CD14-positive monocyte (primary cell): ENCODE measurements at regions not wholly inside any gene's neighbourhood (a gene's known extent, or its start where the extent isn't known, plus 50 kb on each side); places are given as distances from the start of the nearest gene placed in this dataset.

Source experiments
- DNase-seq, 3 donors: peaks; one replicate each; pipeline ENCODE4 v3.0.0-alpha.2; 2011 to 2022
- H2AFZ ChIP-seq: 2 replicates; pipeline ENCODE4 v1.6.0; 2012; ENCODE audit warnings: mild to moderate bottlenecking, low read depth, low read length, inconsistent platforms; ENCODE audit not compliant: insufficient read depth, poor library complexity, severe bottlenecking
- H3K27ac ChIP-seq, 2 donors: 1 replicate in 1 of 2; 2 replicates in 1 of 2; pipeline ENCODE4 v1.5.1; 2012 to 2013; ENCODE audit warnings: low read length in 2 of 2, control low read depth in 1 of 2, inconsistent platforms in 1 of 2, low read depth in 1 of 2, mild to moderate bottlenecking in 1 of 2
- H3K27me3 ChIP-seq, 2 donors: one replicate each; pipeline versions ENCODE4 v1.6.0 to v1.6.1; 2011 to 2013; ENCODE audit warnings: low read length in 2 of 2; ENCODE audit not compliant: control insufficient read depth in 2 of 2, insufficient read depth in 2 of 2
- H3K36me3 ChIP-seq, 2 donors: replicated peaks in 1 of 2; 1 replicate in 1 of 2; 2 replicates in 1 of 2; pipeline versions ENCODE4 v1.5.1 to v1.6.1; 2012 to 2013; ENCODE audit warnings: low read length in 2 of 2, control low read depth in 1 of 2, inconsistent platforms in 1 of 2, mild to moderate bottlenecking in 1 of 2; ENCODE audit not compliant: insufficient read depth in 2 of 2, control insufficient read depth in 1 of 2
- H3K4me1 ChIP-seq, 2 donors: 1 replicate in 1 of 2; 2 replicates in 1 of 2; pipeline versions ENCODE4 v1.5.1 to v1.6.1; 2012 to 2013; ENCODE audit warnings: low read length in 2 of 2, control low read depth in 1 of 2, inconsistent platforms in 1 of 2, mild to moderate bottlenecking in 1 of 2, moderate library complexity in 1 of 2; ENCODE audit not compliant: insufficient read depth in 2 of 2, control insufficient read depth in 1 of 2
- H3K4me2 ChIP-seq: replicated peaks from 2 replicates; pipeline ENCODE3; 2012; ENCODE audit warnings: low read length, moderate library complexity, mild to moderate bottlenecking; ENCODE audit not compliant: poor library complexity, severe bottlenecking; ENCODE audit errors: extremely low read depth
- H3K4me3 ChIP-seq, 3 experiments: fragments of 200-600 bp in 1 of 3; sonication (generic) in 1 of 3; replicated peaks in 1 of 3; 1 replicate in 2 of 3; 2 replicates in 1 of 3; pipeline ENCODE4 v1.5.1; 2011 to 2013; ENCODE audit warnings: low read length in 3 of 3, mild to moderate bottlenecking in 3 of 3, control low read depth in 2 of 3, low read depth in 2 of 3, inconsistent platforms in 1 of 3, moderate library complexity in 1 of 3
- H3K79me2 ChIP-seq: 2 replicates; pipeline ENCODE4 v1.6.0; 2012; ENCODE audit warnings: mild to moderate bottlenecking, control low read depth, inconsistent platforms, low read length, moderate library complexity; ENCODE audit not compliant: insufficient read depth
- H3K9ac ChIP-seq: 2 replicates; pipeline ENCODE4 v1.6.0; 2017; ENCODE audit warnings: low read length, mild to moderate bottlenecking; ENCODE audit not compliant: insufficient read depth, poor library complexity, severe bottlenecking
- H3K9me3 ChIP-seq, 2 donors: replicated peaks in 1 of 2; 1 replicate in 1 of 2; 2 replicates in 1 of 2; pipeline versions ENCODE4 v1.5.1 to v1.6.1; 2012 to 2013; ENCODE audit warnings: low read length in 2 of 2, control low read depth in 1 of 2; ENCODE audit not compliant: control insufficient read depth in 1 of 2, insufficient read depth in 1 of 2
- H4K20me1 ChIP-seq: 2 replicates; pipeline ENCODE4 v1.6.0; 2012; ENCODE audit warnings: mild to moderate bottlenecking, low read length, control low read depth, moderate library complexity; ENCODE audit not compliant: insufficient read depth
- H3K27ac Mint-ChIP-seq, 7 donors: one replicate each; pipeline ENCODE4 v1.8.0; 2020; ENCODE audit warnings: mild to moderate bottlenecking in 7 of 7, mixed read lengths in 7 of 7, moderate library complexity in 6 of 7, inconsistent platforms in 2 of 7
- H3K27me3 Mint-ChIP-seq, 3 donors: one replicate each; pipeline ENCODE4 v1.8.0; 2021 to 2022; ENCODE audit warnings: low read depth in 3 of 3, mild to moderate bottlenecking in 3 of 3, mixed read lengths in 3 of 3, moderate library complexity in 3 of 3, inconsistent platforms in 1 of 3
- H3K36me3 Mint-ChIP-seq, 2 donors: one replicate each; pipeline ENCODE4 v1.8.0; 2020; ENCODE audit warnings: mixed read lengths in 2 of 2, inconsistent platforms in 1 of 2, mild to moderate bottlenecking in 1 of 2
- H3K4me1 Mint-ChIP-seq: one replicate; pipeline ENCODE4 v1.8.0; 2020; ENCODE audit warnings: mild to moderate bottlenecking, mixed read lengths
- H3K4me3 Mint-ChIP-seq, 2 donors: one replicate each; pipeline ENCODE4 v1.8.0; 2020; ENCODE audit warnings: mild to moderate bottlenecking in 2 of 2, mixed read lengths in 2 of 2, moderate library complexity in 1 of 2
- H3K9me3 Mint-ChIP-seq, 7 donors: one replicate each; pipeline ENCODE4 v1.8.0; 2020 to 2022; ENCODE audit warnings: mixed read lengths in 7 of 7, mild to moderate bottlenecking in 6 of 7, moderate library complexity in 6 of 7, inconsistent platforms in 2 of 7
- CTCF ChIP-seq: fragments of 200-600 bp; IDR thresholded peaks from one replicate; pipeline ENCODE4 v1.8.0; 2022; ENCODE audit warnings: antibody characterized with exemption, mild to moderate bottlenecking
- WGBS: methylation state at CpG from one replicate; pipeline ENCODE4 v1.1.5; 2013; ENCODE audit warnings: missing lambda C conversion rate; ENCODE audit not compliant: insufficient coverage; 5-methylcytosine and 5-hydroxymethylcytosine counted together
- intact Hi-C, 2 donors: fragments of 100-400 bp; cut with micrococcal nuclease; formaldehyde crosslinking; loops; one replicate each; pipeline versions ENCODE4 v1.15.0 to v1.15.1; 2023

- H4K20me1 ChIP-seq = no peaks in the 10 kb centered on the region
- no peak overlapping the region for H3K4me2 ChIP-seq
- Mint-ChIP-seq H3K27ac (peak overlapping the region in 1 of 7 donors; percentile 73), H3K4me3 (no peak overlapping the region), H3K36me3 (no peaks in the 10 kb centered on the region), H3K4me1 (no peaks in the 10 kb centered on the region), H3K27me3 (no peaks in the 10 kb centered on the region), H3K9me3 (peaks cover 0 to 2% (median 0%) of the 10 kb centered on the region in 7 donors)
- H3K9me3 ChIP-seq = no peaks in the 10 kb centered on the region
- H3K4me3 ChIP-seq = no peak overlapping the region
- intact Hi-C loops = no loop called here
- no peak overlapping the region for H3K27ac ChIP-seq
- H3K9ac ChIP-seq = no peak overlapping the region
- WGBS = 76% methylated on average over 2 of the region's 2 CpGs
- H3K36me3 ChIP-seq = no peaks in the 10 kb centered on the region
- H3K4me1 ChIP-seq = no peaks in the 10 kb centered on the region
- no peak for DNase-seq
- H3K79me2 ChIP-seq = no peaks in the 10 kb centered on the region
- H2AFZ ChIP-seq = no peak overlapping the region
- H3K27me3 ChIP-seq = no peaks in the 10 kb centered on the region
- no peak for TF ChIP-seq CTCF
Measured at GRCh38 chr6:95819939-95820338, 195.8 kb upstream of the FUT9 start.

GRCh38 chr6:95830859-95831557 lies 184.8 kb upstream of the FUT9 start:
- Mint-ChIP-seq H3K4me1 (no peaks in the 10 kb centered on the region), H3K27me3 (peaks cover 0 to 1% (median 0%) of the 10 kb centered on the region in 3 donors), H3K36me3 (no peaks in the 10 kb centered on the region), H3K4me3 (no peak overlapping the region), H3K9me3 (peaks cover 0 to 3% (median 0%) of the 10 kb centered on the region in 7 donors), H3K27ac (no peak overlapping the region)
- Histone ChIP-seq H3K9me3 (no peaks in the 10 kb centered on the region), H4K20me1 (no peaks in the 10 kb centered on the region), H3K4me3 (no peak overlapping the region), H3K36me3 (no peaks in the 10 kb centered on the region), H3K9ac (no peak overlapping the region), H3K79me2 (no peaks in the 10 kb centered on the region), H3K4me2 (no peak overlapping the region), H3K4me1 (no peaks in the 10 kb centered on the region), H3K27me3 (no peaks in the 10 kb centered on the region), H2AFZ (no peak overlapping the region), H3K27ac (no peak overlapping the region)
- no peak for TF ChIP-seq CTCF
- no peak for DNase-seq
- no CpG with 5 or more reads among the region's 3 CpGs for WGBS
- intact Hi-C loops = no loop called here
